Astrocyte (in vitro differentiated cells and primary cell): ENCODE measurements at regions not wholly inside any gene's neighbourhood (a gene's known extent, or its start where the extent isn't known, plus 50 kb on each side); places are given as distances from the start of the nearest gene placed in this dataset.

ENCODE experiments used
- DNase-seq: peaks from one replicate; pipeline ENCODE4 v3.0.0-alpha.2; 2010; ENCODE audit warnings: low read depth
- FAIRE-seq: peaks from 2 replicates; lab custom pipeline; 2011; peaks lifted over from hg19 to GRCh38; lab: Jason Lieb, UNC
- H2AFZ ChIP-seq: 2 replicates; pipeline ENCODE4 v1.6.0; 2012; ENCODE audit warnings: low read depth, low read length, inconsistent platforms
- H3K27ac ChIP-seq: 2 replicates; pipeline ENCODE4 v1.5.1; 2011; ENCODE audit warnings: low read depth, low read length, inconsistent platforms
- H3K27me3 ChIP-seq: 2 replicates; pipeline ENCODE4 v1.6.0; 2011; ENCODE audit warnings: low read length, inconsistent platforms; ENCODE audit not compliant: insufficient read depth
- H3K36me3 ChIP-seq: 2 replicates; pipeline ENCODE4 v1.5.1; 2011; ENCODE audit warnings: low read length, inconsistent platforms; ENCODE audit not compliant: insufficient read depth
- H3K4me1 ChIP-seq: 2 replicates; pipeline ENCODE4 v1.5.1; 2011; ENCODE audit warnings: low read length, inconsistent platforms; ENCODE audit not compliant: insufficient read depth
- H3K4me2 ChIP-seq: 2 replicates; pipeline ENCODE4 v1.6.0; 2012; ENCODE audit warnings: low read length, inconsistent platforms
- H3K4me3 ChIP-seq: 2 replicates; pipeline ENCODE4 v1.5.1; 2011; ENCODE audit warnings: low read depth, mild to moderate bottlenecking, low read length, inconsistent platforms; ENCODE audit not compliant: insufficient read depth
- H3K79me2 ChIP-seq: 2 replicates; pipeline ENCODE4 v1.6.0; 2012; ENCODE audit warnings: mild to moderate bottlenecking, low read length, inconsistent platforms; ENCODE audit not compliant: insufficient read depth
- H3K9ac ChIP-seq: 2 replicates; pipeline ENCODE4 v1.6.0; 2012; ENCODE audit warnings: mild to moderate bottlenecking, low read length, inconsistent platforms
- H3K9me3 ChIP-seq: 2 replicates; pipeline ENCODE4 v1.5.1; 2012; ENCODE audit warnings: low read depth, mild to moderate bottlenecking, low read length, inconsistent platforms; ENCODE audit not compliant: insufficient read depth
- H4K20me1 ChIP-seq: 2 replicates; pipeline ENCODE4 v1.6.0; 2012; ENCODE audit warnings: low read length, inconsistent platforms; ENCODE audit not compliant: insufficient read depth
- H3K27ac Mint-ChIP-seq: one replicate; pipeline ENCODE4 v1.8.0; 2021; ENCODE audit warnings: mild to moderate bottlenecking, mixed read lengths; ENCODE audit not compliant: unreplicated experiment
- H3K27me3 Mint-ChIP-seq: one replicate; pipeline ENCODE4 v1.8.0; 2021; ENCODE audit warnings: low read depth, mixed read lengths; ENCODE audit not compliant: unreplicated experiment
- H3K36me3 Mint-ChIP-seq: one replicate; pipeline ENCODE4 v1.8.0; 2021; ENCODE audit warnings: low read depth, mixed read lengths; ENCODE audit not compliant: unreplicated experiment
- H3K4me1 Mint-ChIP-seq: one replicate; pipeline ENCODE4 v1.8.0; 2021; ENCODE audit warnings: low read depth, mixed read lengths; ENCODE audit not compliant: unreplicated experiment
- H3K4me3 Mint-ChIP-seq: one replicate; pipeline ENCODE4 v1.8.0; 2021; ENCODE audit warnings: mild to moderate bottlenecking, moderate library complexity, mixed read lengths; ENCODE audit not compliant: unreplicated experiment
- H3K9me3 Mint-ChIP-seq: one replicate; pipeline ENCODE4 v1.8.0; 2021; ENCODE audit warnings: mild to moderate bottlenecking, mixed read lengths; ENCODE audit not compliant: unreplicated experiment
- EZH2 ChIP-seq: IDR thresholded peaks from 2 replicates; pipeline ENCODE4 v1.6.1; 2012; ENCODE audit warnings: mild to moderate bottlenecking, low read length, inconsistent platforms; ENCODE audit not compliant: insufficient read depth
- TF ChIP-seq, protein P1 (sequence below): IDR thresholded peaks from 2 replicates; pipeline ENCODE4 v1.5.1; 2011; ENCODE audit warnings: low read depth, mild to moderate bottlenecking, inconsistent platforms, low read length, moderate library complexity; ENCODE audit not compliant: insufficient read depth

DNA sequence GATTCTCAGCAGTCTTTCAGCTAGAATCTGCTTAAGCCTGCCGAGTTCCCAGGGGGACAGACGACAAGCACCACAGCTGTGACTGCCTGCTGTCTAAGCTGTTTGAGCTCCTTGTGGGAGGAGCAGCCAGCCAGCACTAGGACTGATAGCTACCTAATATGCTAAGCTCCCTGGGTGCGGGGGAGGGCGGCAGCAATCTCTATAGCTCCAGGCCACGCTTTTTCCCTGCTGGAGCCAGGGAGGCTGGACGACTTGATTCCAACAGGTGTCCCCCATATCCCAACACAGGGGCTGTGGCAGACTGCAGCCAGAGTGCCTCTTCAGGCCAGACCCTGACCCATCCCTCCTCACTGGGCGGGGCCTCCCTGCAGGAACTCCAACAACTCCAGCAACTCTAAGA, 134.1 kb upstream of the ARPP21 start:
- peaks cover 2% of the 10 kb centered on the region for H3K27me3 Mint-ChIP-seq
- H2AFZ ChIP-seq = no peak overlapping the region
- no peak overlapping the region for H3K27ac Mint-ChIP-seq

DNA sequence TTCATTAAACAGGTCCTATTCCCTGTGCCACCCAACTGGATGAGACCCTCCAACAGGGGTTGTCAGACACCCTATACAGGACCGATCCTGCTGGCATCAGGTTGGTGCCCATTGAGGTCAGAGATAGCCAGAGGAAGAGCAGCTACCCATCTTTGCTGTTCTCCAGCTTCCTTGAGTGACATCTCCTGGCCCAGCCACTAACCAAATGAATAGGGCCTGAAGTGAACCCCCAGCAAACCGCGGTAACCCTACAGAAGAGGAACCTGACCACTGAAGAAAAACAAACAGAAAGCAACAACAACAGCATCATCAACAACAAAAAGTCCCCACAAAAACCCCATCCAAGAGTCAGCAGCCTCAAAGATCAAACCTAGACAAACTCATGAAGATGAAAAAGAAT, 133.6 kb upstream of the ARPP21 start:
- no peak overlapping the region for H3K4me3 ChIP-seq
- Mint-ChIP-seq H3K9me3 (no peaks in the 10 kb centered on the region), H3K4me1 (no peaks in the 10 kb centered on the region), H3K27ac (no peak overlapping the region), H3K27me3 (peaks cover 2% of the 10 kb centered on the region), H3K4me3 (no peak overlapping the region), H3K36me3 (no peaks in the 10 kb centered on the region)
- no peaks in the 10 kb centered on the region for H3K79me2 ChIP-seq
- DNase-seq = no peak
- H3K9me3 ChIP-seq = no peaks in the 10 kb centered on the region
- no peaks in the 10 kb centered on the region for H3K4me1 ChIP-seq
- H3K9ac ChIP-seq = no peak overlapping the region
- no peaks in the 10 kb centered on the region for H3K36me3 ChIP-seq
- H2AFZ ChIP-seq = no peak overlapping the region
- no peaks in the 10 kb centered on the region for H4K20me1 ChIP-seq
- no peak overlapping the region for H3K4me2 ChIP-seq
- no peaks in the 10 kb centered on the region for H3K27me3 ChIP-seq
- TF ChIP-seq EZH2 = no peak
- TF ChIP-seq, protein P1, sequence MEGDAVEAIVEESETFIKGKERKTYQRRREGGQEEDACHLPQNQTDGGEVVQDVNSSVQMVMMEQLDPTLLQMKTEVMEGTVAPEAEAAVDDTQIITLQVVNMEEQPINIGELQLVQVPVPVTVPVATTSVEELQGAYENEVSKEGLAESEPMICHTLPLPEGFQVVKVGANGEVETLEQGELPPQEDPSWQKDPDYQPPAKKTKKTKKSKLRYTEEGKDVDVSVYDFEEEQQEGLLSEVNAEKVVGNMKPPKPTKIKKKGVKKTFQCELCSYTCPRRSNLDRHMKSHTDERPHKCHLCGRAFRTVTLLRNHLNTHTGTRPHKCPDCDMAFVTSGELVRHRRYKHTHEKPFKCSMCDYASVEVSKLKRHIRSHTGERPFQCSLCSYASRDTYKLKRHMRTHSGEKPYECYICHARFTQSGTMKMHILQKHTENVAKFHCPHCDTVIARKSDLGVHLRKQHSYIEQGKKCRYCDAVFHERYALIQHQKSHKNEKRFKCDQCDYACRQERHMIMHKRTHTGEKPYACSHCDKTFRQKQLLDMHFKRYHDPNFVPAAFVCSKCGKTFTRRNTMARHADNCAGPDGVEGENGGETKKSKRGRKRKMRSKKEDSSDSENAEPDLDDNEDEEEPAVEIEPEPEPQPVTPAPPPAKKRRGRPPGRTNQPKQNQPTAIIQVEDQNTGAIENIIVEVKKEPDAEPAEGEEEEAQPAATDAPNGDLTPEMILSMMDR = no peak
- no peak for FAIRE-seq
- H3K27ac ChIP-seq = no peak overlapping the region

More for the DNA sequence above, 134.1 kb upstream of the ARPP21 start:
- H3K36me3 ChIP-seq = no peaks in the 10 kb centered on the region
- no peak overlapping the region for H3K9ac ChIP-seq
- no peaks in the 10 kb centered on the region for H3K4me1 Mint-ChIP-seq
- no peaks in the 10 kb centered on the region for H3K27me3 ChIP-seq
- no peak for FAIRE-seq
- H3K4me3 Mint-ChIP-seq = no peak overlapping the region
- no peaks in the 10 kb centered on the region for H3K4me1 ChIP-seq
- no peaks in the 10 kb centered on the region for H3K9me3 Mint-ChIP-seq
- no peaks in the 10 kb centered on the region for H3K36me3 Mint-ChIP-seq
- H4K20me1 ChIP-seq = no peaks in the 10 kb centered on the region
- H3K27ac ChIP-seq = no peak overlapping the region
- no peaks in the 10 kb centered on the region for H3K9me3 ChIP-seq
- no peak overlapping the region for H3K4me2 ChIP-seq
- DNase-seq = no peak
- H3K4me3 ChIP-seq = no peak overlapping the region
- TF ChIP-seq EZH2 = no peak
- TF ChIP-seq, protein P1 = no peak
- H3K79me2 ChIP-seq = no peaks in the 10 kb centered on the region

DNA sequence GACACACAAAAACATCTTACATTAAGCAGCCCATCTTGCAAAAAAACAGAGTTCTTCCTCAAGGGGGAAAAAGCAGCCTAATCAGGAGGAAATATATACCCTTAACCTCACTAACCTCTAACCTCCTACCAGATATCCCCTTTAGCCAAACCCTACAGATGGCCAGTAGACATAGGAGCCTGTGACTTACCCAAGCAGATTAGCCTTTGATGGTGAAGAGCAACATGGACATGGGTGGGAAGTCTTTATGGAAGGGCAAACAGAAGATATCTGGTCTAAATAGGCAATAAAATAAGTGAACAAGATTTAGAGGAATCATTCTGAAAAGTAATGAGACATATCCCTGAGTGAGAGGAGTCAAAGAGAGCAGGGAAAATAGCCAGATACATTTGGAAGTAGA, 119.4 kb upstream of the ARPP21 start:
- H3K4me2 ChIP-seq = no peak overlapping the region
- H3K36me3 Mint-ChIP-seq = no peaks in the 10 kb centered on the region
- H3K27me3 Mint-ChIP-seq = no peaks in the 10 kb centered on the region
- H3K4me1 Mint-ChIP-seq = peaks cover 20% of the 10 kb centered on the region
- no peak overlapping the region for H3K27ac ChIP-seq
- H3K9me3 Mint-ChIP-seq = peaks cover 11% of the 10 kb centered on the region
- H3K4me3 ChIP-seq = no peak overlapping the region
- no peaks in the 10 kb centered on the region for H3K9me3 ChIP-seq
- TF ChIP-seq, protein P1 = no peak
- TF ChIP-seq EZH2 = no peak
- H3K79me2 ChIP-seq = no peaks in the 10 kb centered on the region
- H2AFZ ChIP-seq = no peak overlapping the region
- FAIRE-seq (no peak), DNase-seq (no peak)
- H3K27ac Mint-ChIP-seq = no peak overlapping the region
- no peak overlapping the region for H3K4me3 Mint-ChIP-seq
- no peaks in the 10 kb centered on the region for H3K36me3 ChIP-seq
- no peaks in the 10 kb centered on the region for H3K4me1 ChIP-seq
- no peaks in the 10 kb centered on the region for H4K20me1 ChIP-seq
- H3K9ac ChIP-seq = no peak overlapping the region
- no peaks in the 10 kb centered on the region for H3K27me3 ChIP-seq
